ENCODE measurements at regions not wholly inside any gene's neighbourhood (a gene's known extent, or its start where the extent isn't known, plus 50 kb on each side); places are given as distances from the start of the nearest gene placed in this dataset.

GRCh38 chr2:16840496-16841172 lies 175.0 kb upstream of the CYRIA start:
- Histone ChIP-seq H3F3A (ENCODE audit: insufficient read depth, low read length, poor library complexity, severe bottlenecking) (no peaks in the 10 kb centered on the region), H3K27ac (ENCODE audit: low read length) (no peak overlapping the region), H3K4me3 (ENCODE audit: low read length) (no peak overlapping the region), H4K20me1 (ENCODE audit: insufficient read depth) (no peaks in the 10 kb centered on the region), H3K36me3 (ENCODE audit: insufficient read depth, low read length) (no peaks in the 10 kb centered on the region), H2AFZ (ENCODE audit: low read depth, low read length) (no peak overlapping the region), H3K4me2 (ENCODE audit: low read length) (no peak overlapping the region), H3K9me3 (ENCODE audit: low read length) (no peaks in the 10 kb centered on the region), H3K9ac (ENCODE audit: low read length) (no peak overlapping the region), H3K79me2 (replicated peaks; ENCODE audit: insufficient read depth, low read length) (no peaks in the 10 kb centered on the region), H3K27me3 (ENCODE audit: insufficient read depth, low read depth, low read length) (no peaks in the 10 kb centered on the region), H3K9me2 (ENCODE audit: insufficient read depth, low read length) (no peaks in the 10 kb centered on the region)
- TF ChIP-seq POLR2AphosphoS5 (IDR thresholded peaks at IDR 0.05) = no peak
- TF ChIP-seq TAF1 (IDR thresholded peaks at IDR 0.05; ENCODE audit: low read depth) = no peak
- TF ChIP-seq MXI1 (conservative IDR thresholded peaks at IDR 0.05; ENCODE audit: poor library complexity, severe bottlenecking) = no peak
- TF ChIP-seq EP300 (conservative IDR thresholded peaks at IDR 0.05; ENCODE audit: poor library complexity, severe bottlenecking) = no peak

DNA sequence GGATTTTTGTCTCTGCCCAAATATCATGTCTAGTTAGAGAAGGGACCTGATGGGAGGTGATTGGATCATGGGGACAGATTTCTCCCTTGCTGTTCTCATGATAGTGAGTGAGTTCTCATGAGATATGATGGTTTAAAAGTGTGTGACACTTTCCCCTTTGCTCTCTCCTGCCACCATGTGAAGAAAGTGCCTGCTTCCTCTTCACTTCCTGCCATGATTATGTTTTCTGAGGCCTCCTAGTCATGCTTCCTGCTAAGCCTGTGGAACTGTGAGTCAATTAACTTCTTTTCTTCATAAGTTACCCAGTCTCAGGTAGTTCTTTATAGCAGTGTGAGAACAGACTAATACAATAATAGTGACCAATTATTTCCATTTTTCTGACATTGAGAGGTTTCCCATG lies 167.3 kb upstream of the CYRIA start:
- H3K27ac ChIP-seq (ENCODE audit: low read length) = no peak overlapping the region
- no peak overlapping the region for H3K4me3 ChIP-seq (ENCODE audit: low read length)
- no peak overlapping the region for H3K4me2 ChIP-seq (ENCODE audit: low read length)
- H3K9me3 ChIP-seq (ENCODE audit: low read length) = no peaks in the 10 kb centered on the region
- no peaks in the 10 kb centered on the region for H3K79me2 ChIP-seq (replicated peaks; ENCODE audit: insufficient read depth, low read length)
- TF ChIP-seq, protein P1, sequence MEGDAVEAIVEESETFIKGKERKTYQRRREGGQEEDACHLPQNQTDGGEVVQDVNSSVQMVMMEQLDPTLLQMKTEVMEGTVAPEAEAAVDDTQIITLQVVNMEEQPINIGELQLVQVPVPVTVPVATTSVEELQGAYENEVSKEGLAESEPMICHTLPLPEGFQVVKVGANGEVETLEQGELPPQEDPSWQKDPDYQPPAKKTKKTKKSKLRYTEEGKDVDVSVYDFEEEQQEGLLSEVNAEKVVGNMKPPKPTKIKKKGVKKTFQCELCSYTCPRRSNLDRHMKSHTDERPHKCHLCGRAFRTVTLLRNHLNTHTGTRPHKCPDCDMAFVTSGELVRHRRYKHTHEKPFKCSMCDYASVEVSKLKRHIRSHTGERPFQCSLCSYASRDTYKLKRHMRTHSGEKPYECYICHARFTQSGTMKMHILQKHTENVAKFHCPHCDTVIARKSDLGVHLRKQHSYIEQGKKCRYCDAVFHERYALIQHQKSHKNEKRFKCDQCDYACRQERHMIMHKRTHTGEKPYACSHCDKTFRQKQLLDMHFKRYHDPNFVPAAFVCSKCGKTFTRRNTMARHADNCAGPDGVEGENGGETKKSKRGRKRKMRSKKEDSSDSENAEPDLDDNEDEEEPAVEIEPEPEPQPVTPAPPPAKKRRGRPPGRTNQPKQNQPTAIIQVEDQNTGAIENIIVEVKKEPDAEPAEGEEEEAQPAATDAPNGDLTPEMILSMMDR (IDR thresholded peaks at IDR 0.05; ENCODE audit: poor library complexity, severe bottlenecking) = no peak
- TF ChIP-seq EP300 (conservative IDR thresholded peaks at IDR 0.05; ENCODE audit: poor library complexity, severe bottlenecking) = no peak
- no peak for TF ChIP-seq POLR2AphosphoS5 (IDR thresholded peaks at IDR 0.05)
- no peak for TF ChIP-seq REST (IDR thresholded peaks at IDR 0.05; ENCODE audit: borderline replicate concordance)
- no peak for TF ChIP-seq EZH2 (IDR thresholded peaks at IDR 0.05; ENCODE audit: borderline replicate concordance, insufficient read depth, low read length, poor library complexity, severe bottlenecking)
- TF ChIP-seq RAD21 (conservative IDR thresholded peaks at IDR 0.05) = no peak
- no peak for TF ChIP-seq SMC3 (conservative IDR thresholded peaks at IDR 0.05; ENCODE audit: poor library complexity)
- no peak for TF ChIP-seq MXI1 (conservative IDR thresholded peaks at IDR 0.05; ENCODE audit: poor library complexity, severe bottlenecking)
- no peak for TF ChIP-seq TAF1 (IDR thresholded peaks at IDR 0.05; ENCODE audit: low read depth)
- H4K20me1 ChIP-seq (ENCODE audit: insufficient read depth) = no peaks in the 10 kb centered on the region
- no peak overlapping the region for H3K9ac ChIP-seq (ENCODE audit: low read length)
- no peaks in the 10 kb centered on the region for H3K9me2 ChIP-seq (ENCODE audit: insufficient read depth, low read length)
- no peak overlapping the region for H2AFZ ChIP-seq (ENCODE audit: low read depth, low read length)
- no peaks in the 10 kb centered on the region for H3K36me3 ChIP-seq (ENCODE audit: insufficient read depth, low read length)
- no peaks in the 10 kb centered on the region for H3F3A ChIP-seq (ENCODE audit: insufficient read depth, low read length, poor library complexity, severe bottlenecking)
- no peaks in the 10 kb centered on the region for H3K27me3 ChIP-seq (ENCODE audit: insufficient read depth, low read depth, low read length)

All from neural cell (in vitro differentiated cells).